ENCODE measurements at regions not wholly inside any gene's neighbourhood (a gene's known extent, or its start where the extent isn't known, plus 50 kb on each side); places are given as distances from the start of the nearest gene placed in this dataset.
"Not testable (repeated sequence)": the region's sequence is repeated elsewhere in the genome, so short reads cannot be mapped to it uniquely, and the experiment has no call there.

DNA sequence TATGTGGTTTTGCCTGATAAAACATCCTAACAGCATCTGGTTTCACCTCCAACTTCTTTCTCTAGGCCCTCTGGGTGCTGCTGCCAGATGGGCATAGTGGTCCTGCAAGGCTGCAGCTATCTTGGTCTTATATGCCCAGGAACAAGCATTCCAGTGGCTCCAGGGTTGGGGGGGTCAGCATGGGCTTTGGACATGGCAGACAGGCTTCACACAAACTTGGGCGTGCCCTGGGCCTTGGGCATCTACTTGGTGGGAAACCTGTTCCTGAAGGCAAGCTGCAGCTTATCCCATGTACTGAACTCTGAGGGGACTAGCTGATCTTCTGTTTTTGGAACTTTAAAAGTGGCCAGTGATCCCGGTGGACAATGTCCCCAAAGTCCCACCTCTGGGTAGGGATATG lies 54.9 kb upstream of the ZNF678 start:
- no peak for DNase-seq

DNA sequence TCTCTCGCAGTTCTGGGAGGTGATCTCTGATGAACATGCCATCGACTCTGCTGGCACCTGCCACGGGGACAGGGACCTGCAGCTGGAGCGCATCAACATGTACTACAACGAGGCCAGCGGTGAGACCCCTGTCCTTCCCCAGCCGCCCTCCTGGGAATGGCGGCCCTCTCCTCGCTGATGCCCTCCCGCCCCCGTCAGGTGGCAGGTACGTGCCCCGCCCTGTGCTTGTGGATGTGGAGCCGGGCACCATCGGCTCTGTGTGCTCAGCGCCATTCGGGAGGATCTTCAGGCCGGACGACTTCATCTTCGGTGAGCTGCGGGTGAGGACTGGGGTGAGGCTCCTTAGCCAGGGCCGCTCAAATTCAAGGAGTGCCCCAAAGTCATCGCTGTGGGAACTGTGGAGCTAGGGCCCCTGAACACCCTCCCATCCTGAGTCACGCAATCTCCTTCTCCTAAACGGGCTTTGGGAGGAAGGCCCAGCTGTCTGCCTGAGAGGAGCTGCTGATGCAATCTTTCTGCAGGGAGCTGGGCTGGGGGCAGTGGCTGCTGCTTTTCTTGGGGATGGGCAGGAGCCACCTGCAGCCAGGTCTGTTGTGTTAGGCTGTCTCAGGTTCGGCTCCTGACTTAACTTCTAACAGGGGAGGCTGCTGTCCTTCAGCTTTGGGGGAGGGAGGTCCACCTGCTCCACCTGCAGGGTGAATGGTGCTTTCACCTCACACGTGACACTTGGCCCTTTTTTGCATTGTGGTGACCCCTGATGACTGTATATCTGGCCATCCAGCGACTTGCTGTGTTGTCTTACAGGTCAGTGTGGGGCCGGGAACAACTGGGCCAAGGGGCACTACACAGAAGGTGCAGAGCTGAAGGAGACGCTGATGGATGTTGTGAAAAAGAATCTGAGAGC lies 56.6 kb upstream of the ZNF678 start:
- DNase-seq: not testable (repeated sequence)

DNA sequence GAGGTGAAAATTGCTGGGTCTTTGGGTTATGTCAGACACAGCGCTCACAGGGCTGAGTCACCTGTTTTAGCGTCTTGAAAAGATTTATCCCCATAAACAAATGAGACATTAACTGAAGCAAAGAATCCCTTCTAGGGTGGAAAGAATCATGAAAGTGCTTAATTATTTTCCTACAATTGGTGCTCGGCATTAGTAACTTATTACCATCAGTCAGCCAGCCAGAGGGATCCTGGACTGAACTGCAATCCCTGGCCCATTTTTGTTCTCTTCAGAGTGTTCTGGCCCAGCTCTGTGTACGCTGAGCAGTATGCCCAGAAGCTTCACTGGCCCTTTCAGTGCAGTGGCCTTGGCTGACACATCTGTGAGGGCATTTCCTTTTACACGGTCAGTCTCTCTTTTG lies 67.3 kb upstream of the ZNF678 start:
- DNase-seq: not testable (repeated sequence)

GRCh38 chr1:227493863-227494551 lies 69.3 kb upstream of the ZNF678 start:
- not testable (repeated sequence) for DNase-seq

DNA sequence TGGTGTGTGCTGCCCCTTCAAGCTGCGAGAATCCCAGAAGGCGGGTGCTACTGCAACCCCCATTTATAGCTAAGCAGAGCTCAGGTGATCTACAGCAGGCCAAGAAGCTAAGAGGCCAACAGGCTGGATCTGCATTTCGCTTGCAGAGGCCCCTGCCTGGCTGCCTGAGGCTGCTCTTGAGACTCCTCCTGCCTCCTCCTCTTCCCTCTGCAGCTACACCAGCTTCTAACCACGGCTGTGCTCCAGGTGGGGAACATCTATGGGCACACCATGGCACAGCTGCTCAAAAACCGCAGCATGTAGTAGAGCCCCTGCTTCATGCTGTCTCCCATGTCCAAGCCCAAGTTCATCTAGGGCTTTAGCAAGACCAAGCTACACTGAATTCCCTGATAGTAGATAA lies 72.9 kb upstream of the ZNF678 start:
- DNase-seq: no peak

DNA sequence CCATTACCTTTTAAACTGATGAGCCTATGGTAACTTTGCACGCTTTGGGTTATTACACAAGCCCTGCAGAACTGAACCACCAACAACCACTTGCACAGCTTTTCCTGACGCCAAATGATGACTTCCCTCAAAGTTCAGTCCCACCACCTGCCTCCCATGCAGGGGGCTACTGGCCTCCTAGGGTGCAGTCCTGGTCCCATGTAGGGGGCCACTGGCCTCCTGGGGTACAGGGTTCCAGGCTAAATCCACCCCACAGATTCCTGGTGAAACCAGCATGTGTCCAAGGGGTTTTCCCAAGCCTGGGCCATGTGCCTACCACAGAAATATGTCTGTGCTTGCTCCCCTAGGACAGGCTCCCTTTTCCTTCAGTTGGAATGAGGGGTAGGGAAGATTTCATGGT lies 73.4 kb upstream of the ZNF678 start:
- no peak for DNase-seq

DNA sequence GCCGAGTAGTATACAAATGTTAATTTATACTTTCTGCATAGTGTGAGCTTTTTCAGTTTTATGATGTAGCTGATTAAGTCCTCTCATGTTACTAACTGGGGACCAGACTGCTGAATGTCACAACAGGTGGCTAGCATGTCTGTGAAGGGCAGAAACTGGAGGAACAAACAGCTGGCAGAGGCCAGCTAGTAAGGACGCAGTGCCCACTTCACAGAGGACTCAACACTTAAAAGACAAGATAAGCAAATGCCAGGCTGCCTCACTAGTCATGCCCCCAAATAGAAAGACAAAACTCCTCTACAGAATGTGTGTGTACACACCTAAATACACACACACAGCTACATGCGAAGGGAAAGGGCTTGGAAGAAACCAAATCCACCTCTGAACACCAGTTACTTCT lies 73.8 kb upstream of the ZNF678 start:
- DNase-seq: no peak

- no peak for DNase-seq
Measured at GRCh38 chr1:227487606-227488005, 75.8 kb upstream of the ZNF678 start.

DNA sequence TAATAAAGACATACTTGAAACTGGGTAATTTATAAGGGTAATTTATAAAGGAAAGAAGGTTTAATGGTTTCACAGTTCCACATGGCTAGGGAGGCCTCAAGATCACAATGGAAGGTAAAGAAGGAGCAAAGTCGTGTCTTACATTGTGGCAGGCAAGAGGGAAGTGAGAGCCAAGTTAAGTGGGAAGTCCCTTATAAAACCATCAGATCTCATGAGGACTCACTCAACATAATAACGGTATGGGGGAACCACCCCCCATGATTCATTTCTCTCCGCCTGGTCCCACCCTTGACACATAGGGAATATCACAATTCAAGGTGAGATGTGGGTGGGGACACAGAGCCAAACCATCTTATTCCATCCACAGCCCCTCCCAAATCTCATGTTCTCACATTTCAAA lies 76.8 kb upstream of the ZNF678 start:
- DNase-seq: no peak

- no peak for DNase-seq
Measured at GRCh38 chr1:227482023-227482299, 81.4 kb upstream of the ZNF678 start.

GRCh38 chr1:227474072-227474471 lies 89.3 kb upstream of the ZNF678 start:
- not testable (repeated sequence) for DNase-seq

GRCh38 chr1:227472772-227473171 lies 90.6 kb upstream of the ZNF678 start:
- DNase-seq: no peak

GRCh38 chr1:227470688-227471087 lies 92.7 kb upstream of the ZNF678 start:
- no peak for DNase-seq

DNA sequence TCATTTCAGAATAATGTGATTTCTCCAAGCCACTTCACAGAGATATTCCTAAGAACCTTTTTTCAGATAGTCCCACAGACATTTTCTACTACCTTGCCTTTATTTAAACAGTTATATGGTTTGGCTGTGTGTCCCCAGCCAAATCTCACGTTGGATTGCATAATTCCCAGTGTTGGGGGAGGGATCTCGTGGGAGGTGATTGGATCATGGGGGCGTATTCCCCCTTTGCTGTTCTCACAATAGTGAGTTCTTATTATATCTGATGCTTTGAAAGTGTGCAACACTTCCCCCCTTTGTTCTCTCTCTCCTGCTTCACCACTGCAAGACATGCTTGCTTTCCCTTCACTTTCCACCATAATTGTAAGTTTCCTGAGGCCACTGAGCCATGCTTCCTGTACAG lies 93.6 kb upstream of the ZNF678 start:
- no peak for DNase-seq

DNA sequence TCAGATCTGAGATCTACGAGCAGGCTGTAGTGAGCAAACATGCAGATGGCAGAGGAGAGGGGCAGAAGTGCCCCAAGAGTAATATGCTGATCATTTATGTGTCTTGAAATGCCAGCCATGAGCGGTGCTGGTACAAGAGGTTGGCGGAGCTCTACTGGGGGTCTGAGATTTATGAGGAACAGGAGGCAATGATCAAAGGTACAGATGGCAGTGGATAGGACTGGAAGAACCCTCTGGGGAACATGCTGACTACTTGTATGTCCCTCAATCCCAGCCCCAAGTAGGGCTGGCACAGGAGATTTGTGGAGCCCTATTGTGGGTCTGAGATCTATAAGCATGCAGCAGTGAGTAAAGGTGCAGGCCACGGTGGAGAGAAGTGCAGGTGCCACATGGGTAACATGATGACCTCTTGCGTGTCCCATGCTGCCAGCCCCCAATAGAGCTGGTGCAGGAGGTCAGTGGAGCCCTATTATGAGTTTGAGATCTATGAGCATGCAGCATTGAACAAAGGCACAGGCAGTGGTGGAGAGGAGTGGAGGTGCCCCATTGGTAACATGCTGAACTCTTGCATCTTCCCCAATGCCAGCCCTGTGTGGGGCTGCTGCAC lies 97.2 kb upstream of the ZNF678 start:
- no peak for DNase-seq

GRCh38 chr1:227465256-227465655 lies 98.1 kb upstream of the ZNF678 start:
- no peak for DNase-seq

- no peak for DNase-seq
Measured at GRCh38 chr1:227459977-227460376, 103.4 kb upstream of the ZNF678 start.

DNA sequence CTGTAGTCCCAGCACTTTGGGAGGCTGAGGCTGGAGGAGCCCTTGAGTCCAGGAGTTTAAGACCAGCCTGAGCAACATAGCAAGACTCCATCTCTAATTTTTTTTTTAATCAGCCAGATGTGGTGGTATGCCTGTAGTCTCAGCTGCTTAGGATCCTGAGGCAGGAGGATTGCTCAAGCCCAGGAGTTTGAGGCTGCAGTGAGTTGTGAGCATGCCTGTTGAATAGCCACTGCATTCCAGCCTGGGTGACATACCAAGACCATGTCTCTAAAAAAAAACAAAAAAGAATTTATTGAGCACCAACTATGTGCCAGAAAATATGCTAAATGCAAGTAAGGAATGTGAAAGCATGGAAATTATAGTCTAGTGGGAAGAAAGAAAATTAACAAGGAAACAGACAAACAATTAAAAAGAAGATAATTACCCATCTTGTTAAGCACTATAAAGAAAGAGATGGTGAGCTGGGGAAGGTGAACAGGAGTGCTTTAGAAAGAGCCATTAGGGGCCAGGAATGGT lies 104.0 kb upstream of the ZNF678 start:
- DNase-seq: no peak

- DNase-seq: no peak
Measured at GRCh38 chr1:227454686-227455085, 108.7 kb upstream of the ZNF678 start.

GRCh38 chr1:227453631-227454355 lies 109.6 kb upstream of the ZNF678 start:
- DNase-seq: no peak

- DNase-seq: no peak
Measured at GRCh38 chr1:227451954-227452353, 111.4 kb upstream of the ZNF678 start.

- no peak for DNase-seq
Measured at GRCh38 chr1:227451057-227451456, 112.3 kb upstream of the ZNF678 start.

- no peak for DNase-seq
Measured at GRCh38 chr1:227450489-227450888, 112.9 kb upstream of the ZNF678 start.

Data from NCI-H1436 (cell line).